GM19468 (cell line): ENCODE measurements at regions not wholly inside any gene's neighbourhood (a gene's known extent, or its start where the extent isn't known, plus 50 kb on each side); places are given as distances from the start of the nearest gene placed in this dataset.

ENCODE experiments used
- ATAC-seq: cut with Tn5 transposase; IDR thresholded peaks from one replicate; pipeline ENCODE4 v1.9.1; 2021; ENCODE audit warnings: mild to moderate bottlenecking, moderate library complexity, moderate number of reproducible peaks; ENCODE audit not compliant: unreplicated experiment; ENCODE audit errors: extremely low read depth

DNA sequence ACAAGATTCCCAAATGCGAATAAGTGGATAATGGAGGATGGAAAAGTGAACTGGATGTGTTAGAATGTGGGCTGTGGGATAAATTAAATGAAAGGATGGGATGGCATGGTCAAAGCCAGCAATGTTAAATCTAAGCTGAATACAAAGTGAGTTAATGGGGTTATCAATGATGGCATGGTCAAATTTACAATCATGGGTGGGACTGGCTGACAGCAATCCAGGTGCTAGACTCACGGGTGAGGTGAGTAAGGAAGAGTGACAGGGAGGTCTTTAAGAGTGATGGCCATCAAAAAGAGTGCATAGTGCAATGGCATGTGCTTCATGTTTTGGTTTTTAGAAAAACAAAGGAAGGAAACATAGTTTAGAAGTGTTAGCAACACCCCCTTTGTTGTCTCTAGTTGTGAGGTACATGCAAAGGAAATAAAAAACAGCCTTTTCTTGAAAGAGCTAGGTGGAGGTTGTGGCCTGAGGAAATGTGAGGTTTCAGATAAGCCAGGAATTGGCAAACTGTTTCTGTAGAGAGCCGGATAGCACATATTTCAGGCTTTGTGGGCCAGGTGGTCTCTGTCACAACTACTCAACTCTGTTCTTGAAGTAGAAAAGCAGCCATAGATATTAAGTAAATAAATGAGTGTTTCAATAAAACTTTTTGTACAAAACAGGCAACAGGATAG, 328.7 kb downstream of the RPL10L start:
- ATAC-seq, result no peak

- ATAC-seq, result no peak
Measured at GRCh38 chr14:46322076-46322475, 329.5 kb downstream of the RPL10L start.

DNA sequence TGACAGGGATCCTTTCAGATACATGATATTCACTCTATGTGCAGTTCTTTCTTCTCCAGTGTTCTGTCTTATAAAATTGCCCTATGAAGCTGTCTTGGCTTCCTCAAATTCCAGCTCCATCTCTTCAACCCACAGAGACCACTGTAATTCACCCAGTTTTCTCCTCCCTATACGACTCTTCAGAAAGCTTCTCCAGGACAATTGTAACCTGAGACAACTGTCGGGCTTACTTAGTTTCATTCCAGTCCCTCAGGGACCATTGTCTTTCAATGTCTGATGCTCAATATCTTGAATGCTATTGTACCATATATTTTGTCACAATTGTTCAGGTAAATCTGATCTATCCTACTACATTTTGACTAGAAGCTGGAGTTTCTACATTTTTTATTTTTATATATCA, 345.3 kb downstream of the RPL10L start:
- no peak for ATAC-seq

DNA sequence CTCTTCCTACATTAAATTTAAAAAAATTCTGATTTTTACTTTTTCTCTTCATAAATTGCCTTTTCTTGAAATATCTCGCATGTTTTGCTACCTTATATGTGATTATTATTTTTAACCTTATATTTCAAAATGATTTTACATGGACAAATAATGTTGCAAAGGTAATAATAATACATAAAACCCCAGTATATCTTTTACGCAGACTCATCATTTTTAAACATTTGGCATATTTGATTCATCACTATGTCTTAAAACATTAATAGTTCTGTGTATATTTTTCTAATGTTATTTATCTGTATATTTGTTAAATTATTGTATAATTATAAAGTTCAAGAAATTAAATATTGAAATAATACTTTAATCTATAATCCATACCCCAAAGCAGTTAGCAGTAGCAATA, 350.8 kb downstream of the RPL10L start:
- ATAC-seq, result no peak

DNA sequence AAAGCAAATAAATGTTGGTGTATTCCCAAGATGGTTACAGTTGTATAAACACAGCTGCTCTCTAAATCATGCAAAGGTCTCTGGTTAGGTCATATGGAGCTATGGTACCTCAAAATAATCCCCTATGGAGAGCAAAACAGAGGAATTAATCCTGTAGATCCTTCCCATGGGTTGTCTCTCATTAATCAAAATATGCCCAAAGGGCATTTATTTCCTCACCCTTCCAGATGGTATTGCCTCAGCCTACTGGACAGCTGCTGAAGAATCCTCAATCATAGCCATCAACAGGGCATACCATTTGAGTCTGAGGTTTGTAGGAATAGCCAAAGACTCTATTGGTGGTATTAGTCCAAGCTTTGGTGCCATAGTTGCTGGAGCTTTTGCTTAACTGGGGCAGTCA, 360.9 kb downstream of the RPL10L start:
- no peak for ATAC-seq

GRCh38 chr14:46279776-46280175, 371.8 kb downstream of the RPL10L start:
- no peak for ATAC-seq

DNA sequence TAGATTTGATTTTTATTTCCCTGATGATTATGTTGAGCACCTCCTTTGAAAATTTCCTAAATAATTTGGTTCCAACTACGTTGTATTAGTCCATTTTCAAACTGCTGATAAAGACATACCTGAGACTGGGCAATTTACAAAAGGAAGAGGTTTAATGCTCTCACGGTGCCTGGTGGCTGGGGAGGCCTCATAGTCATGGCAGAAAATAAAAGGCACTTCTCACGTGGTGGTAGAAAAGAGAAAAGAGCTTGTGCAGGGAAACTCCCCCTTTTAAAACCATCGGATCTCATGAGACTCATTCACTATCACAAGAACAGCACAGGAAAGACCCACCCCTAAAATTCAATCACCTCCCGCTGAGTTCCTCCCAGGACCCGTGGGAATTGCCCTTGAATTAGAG, 372.3 kb downstream of the RPL10L start:
- ATAC-seq, result no peak

- ATAC-seq, result no peak
Measured at GRCh38 chr14:46259536-46259935, 392.0 kb downstream of the RPL10L start.

GRCh38 chr14:46256381-46256780, 395.2 kb downstream of the RPL10L start:
- ATAC-seq, result no peak

DNA sequence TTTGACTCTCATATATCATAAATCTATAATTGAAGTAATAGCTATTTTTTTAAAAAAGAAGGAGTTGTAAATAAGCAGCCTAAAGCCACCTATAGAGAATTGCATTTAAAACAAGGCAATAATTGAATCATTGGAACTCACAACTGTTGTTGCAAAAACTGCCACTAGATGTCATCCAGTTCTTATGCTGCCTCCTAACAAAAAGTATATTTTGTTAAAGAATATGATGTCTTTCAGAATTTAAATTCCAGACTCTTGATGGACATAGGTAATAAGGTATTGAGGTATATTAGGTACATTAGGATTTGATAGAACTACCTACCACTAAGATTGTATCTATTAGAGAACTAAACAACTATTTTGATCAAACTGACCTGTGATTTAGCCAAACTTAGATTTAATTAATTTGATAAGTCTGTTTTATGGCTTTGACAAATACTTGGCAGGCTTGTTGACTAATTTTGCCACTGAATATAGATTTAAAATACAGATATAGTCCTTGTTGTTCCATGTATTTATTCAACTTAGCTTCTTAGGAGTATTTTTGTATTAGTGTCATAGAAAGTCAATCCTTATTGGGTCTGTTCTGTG, 401.4 kb downstream of the RPL10L start:
- ATAC-seq, result no peak

DNA sequence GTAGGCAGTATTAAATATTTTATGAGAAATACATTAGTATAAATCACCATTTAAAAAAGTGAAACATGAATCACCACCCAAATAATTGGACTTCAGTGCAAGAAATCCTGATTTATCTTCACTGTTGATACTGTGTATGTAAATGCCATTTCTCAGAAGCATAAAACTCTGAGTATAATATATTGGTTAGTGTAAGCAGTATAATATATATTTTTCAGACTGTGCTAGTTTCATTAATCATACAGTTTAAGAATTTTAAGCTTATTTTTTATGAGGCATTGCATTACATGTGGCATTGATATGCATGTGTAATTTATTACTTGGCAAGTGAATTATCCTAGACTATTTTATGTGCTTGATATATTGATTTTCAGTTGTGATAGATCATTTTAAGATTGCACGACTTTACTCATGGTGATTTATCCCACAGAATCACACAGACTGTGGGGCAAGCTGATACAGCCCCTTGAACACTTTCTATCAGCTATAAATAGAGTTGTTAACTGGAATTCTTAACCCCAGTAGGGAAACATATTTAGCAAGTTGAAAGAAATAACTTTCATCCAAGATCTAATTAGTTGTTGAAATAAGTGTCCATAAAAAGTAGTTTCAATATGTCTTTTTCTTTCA, 403.5 kb downstream of the RPL10L start:
- no peak for ATAC-seq

DNA sequence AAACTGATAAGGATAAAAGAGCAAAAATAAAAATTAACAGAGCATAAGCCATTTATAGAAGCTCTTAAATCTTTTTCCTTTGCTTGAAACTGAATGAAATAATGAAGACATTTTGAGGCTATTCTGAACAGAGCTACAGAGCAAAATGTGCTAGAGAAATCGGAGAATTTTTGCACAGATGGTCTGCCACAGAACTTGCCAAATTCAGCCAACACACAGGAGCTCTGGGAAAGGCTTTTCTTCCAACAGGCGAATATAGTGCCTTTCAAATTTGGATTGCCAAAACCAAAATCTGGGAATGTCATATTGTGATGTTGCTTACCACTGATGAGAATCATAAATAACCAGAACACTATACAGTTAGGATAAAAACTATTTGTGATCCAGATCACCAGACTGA, 406.3 kb downstream of the RPL10L start:
- no peak for ATAC-seq

GRCh38 chr14:46233786-46234185, 417.8 kb downstream of the RPL10L start:
- ATAC-seq, result no peak

GRCh38 chr14:46230540-46230939, 421.0 kb downstream of the RPL10L start:
- ATAC-seq, result no peak

DNA sequence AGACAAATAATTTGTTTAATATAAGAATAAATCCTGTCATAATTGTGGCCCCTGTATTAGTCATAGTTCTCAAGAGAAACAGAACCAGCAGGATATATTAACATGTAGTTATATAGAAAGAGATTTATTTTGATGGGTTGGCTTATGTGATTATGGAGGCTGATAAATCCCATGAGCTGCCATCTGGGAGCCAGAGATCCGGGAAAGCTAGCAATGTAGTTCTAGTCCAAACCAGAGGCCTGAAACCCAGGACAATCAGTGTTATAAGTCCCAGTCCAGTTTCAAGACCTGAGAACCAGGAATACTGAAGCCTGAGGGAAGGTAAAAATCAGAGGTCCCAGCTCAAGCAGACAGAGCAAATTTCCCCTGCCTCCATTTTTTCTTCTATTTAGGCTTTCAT, 435.8 kb downstream of the RPL10L start:
- ATAC-seq, result no peak

- ATAC-seq, result no peak
Measured at GRCh38 chr14:46198676-46199075, 452.9 kb downstream of the RPL10L start.

DNA sequence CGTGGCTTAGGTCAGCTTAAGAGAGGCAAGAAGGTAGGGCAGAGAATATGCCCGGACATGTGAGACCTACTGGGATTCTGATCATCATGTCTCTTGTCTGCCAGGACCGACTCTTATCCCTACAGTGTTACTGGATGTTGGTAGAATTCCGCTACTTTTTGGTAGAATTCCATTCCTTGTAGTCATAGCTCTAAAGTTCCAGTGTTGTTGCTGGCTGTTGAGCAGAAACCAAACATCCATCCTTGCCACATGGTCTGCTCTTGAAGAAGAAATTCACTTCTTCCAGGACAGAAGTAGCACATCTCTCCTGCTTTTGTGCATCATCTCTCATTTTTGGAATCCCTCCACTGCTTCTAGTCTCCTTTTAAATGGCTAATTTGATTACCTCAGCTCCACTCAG, 453.7 kb downstream of the RPL10L start:
- ATAC-seq, result no peak
